ENCODE measurements at regions not wholly inside any gene's neighbourhood (a gene's known extent, or its start where the extent isn't known, plus 50 kb on each side); places are given as distances from the start of the nearest gene placed in this dataset.

GRCh38 chr5:159620853-159621540 lies 290.7 kb upstream of the IL12B start:
- Histone ChIP-seq H3K27me3 (ENCODE audit: control insufficient read depth in 4 of 4, insufficient read depth in 4 of 4, low read length in 3 of 4) (no peaks in the 10 kb centered on the region), H3K9me3 (ENCODE audit: control insufficient read depth in 4 of 4, low read length in 3 of 4) (no peaks in the 10 kb centered on the region), H3K4me1 (ENCODE audit: control insufficient read depth in 4 of 4, insufficient read depth in 4 of 4, low read length in 3 of 4) (no peaks in the 10 kb centered on the region), H3K27ac (ENCODE audit: low read depth in 1 of 2, low read length in 2 of 2) (no peak overlapping the region), H3K4me3 (ENCODE audit: low read depth in 1 of 3, low read length in 3 of 3) (no peak overlapping the region), H3K36me3 (ENCODE audit: control insufficient read depth in 4 of 4, insufficient read depth in 3 of 4, low read depth in 1 of 4, low read length in 3 of 4) (no peaks in the 10 kb centered on the region), H3K9ac (ENCODE audit: low read depth in 1 of 2, low read length in 2 of 2) (no peak overlapping the region)
- TF ChIP-seq FOXA1 (IDR thresholded peaks at IDR 0.05) (no peak), RXRA (IDR thresholded peaks at IDR 0.05) (no peak), TAF1 (conservative IDR thresholded peaks at IDR 0.05) (no peak), NR2F2 (IDR thresholded peaks at IDR 0.05) (no peak), MAX (IDR thresholded peaks at IDR 0.05) (no peak), YY1 (IDR thresholded peaks at IDR 0.05) (no peak), HNF4G (IDR thresholded peaks at IDR 0.05) (no peak), FOXA2 (IDR thresholded peaks at IDR 0.05) (no peak), ZBTB33 (IDR thresholded peaks at IDR 0.05) (no peak), EGR1 (IDR thresholded peaks at IDR 0.05; ENCODE audit: low read depth in 2 of 2) (no peak), JUND (IDR thresholded peaks at IDR 0.05) (no peak), HNF4A (conservative IDR thresholded peaks at IDR 0.05) (no peak), ATF3 (IDR thresholded peaks at IDR 0.05) (no peak), SP1 (IDR thresholded peaks at IDR 0.05) (no peak)
- 72% methylated on average over 5 of the region's 5 CpGs for WGBS
- DNase-seq (ENCODE audit: low spot score), result peak; percentile 69

- H3K27ac ChIP-seq (ENCODE audit: low read depth in 1 of 2, low read length in 2 of 2), result no peak overlapping the region
- H3K4me1 ChIP-seq (ENCODE audit: control insufficient read depth in 4 of 4, insufficient read depth in 4 of 4, low read length in 3 of 4), result no peaks in the 10 kb centered on the region
- TF ChIP-seq GABPA (IDR thresholded peaks at IDR 0.05 in 1 of 2, conservative IDR thresholded peaks at IDR 0.05 in 1 of 2) (no peak), RXRA (IDR thresholded peaks at IDR 0.05) (no peak), NR2F2 (IDR thresholded peaks at IDR 0.05) (no peak)
- H3K36me3 ChIP-seq (ENCODE audit: control insufficient read depth in 4 of 4, insufficient read depth in 3 of 4, low read depth in 1 of 4, low read length in 3 of 4), result no peaks in the 10 kb centered on the region
- DNase-seq (ENCODE audit: low spot score), result no peak
- no peak overlapping the region for H3K4me3 ChIP-seq (ENCODE audit: low read depth in 1 of 3, low read length in 3 of 3)
- no peaks in the 10 kb centered on the region for H3K9me3 ChIP-seq (ENCODE audit: control insufficient read depth in 4 of 4, low read length in 3 of 4)
- H3K9ac ChIP-seq (ENCODE audit: low read depth in 1 of 2, low read length in 2 of 2), result no peak overlapping the region
- WGBS, result 93% methylated on average over 1 of the region's 1 CpG
- H3K27me3 ChIP-seq (ENCODE audit: control insufficient read depth in 4 of 4, insufficient read depth in 4 of 4, low read length in 3 of 4), result no peaks in the 10 kb centered on the region
Observed at GRCh38 chr5:159628703-159629102, 287.6 kb upstream of the ADRA1B start.

- 81% methylated on average over 3 of the region's 3 CpGs for WGBS
- Histone ChIP-seq H3K27ac (ENCODE audit: low read depth in 1 of 2, low read length in 2 of 2) (no peak overlapping the region), H3K9ac (ENCODE audit: low read depth in 1 of 2, low read length in 2 of 2) (no peak overlapping the region), H3K4me3 (ENCODE audit: low read depth in 1 of 3, low read length in 3 of 3) (no peak overlapping the region), H3K9me3 (ENCODE audit: control insufficient read depth in 4 of 4, low read length in 3 of 4) (no peaks in the 10 kb centered on the region), H3K36me3 (ENCODE audit: control insufficient read depth in 4 of 4, insufficient read depth in 3 of 4, low read depth in 1 of 4, low read length in 3 of 4) (no peaks in the 10 kb centered on the region), H3K27me3 (ENCODE audit: control insufficient read depth in 4 of 4, insufficient read depth in 4 of 4, low read length in 3 of 4) (no peaks in the 10 kb centered on the region), H3K4me1 (ENCODE audit: control insufficient read depth in 4 of 4, insufficient read depth in 4 of 4, low read length in 3 of 4) (no peaks in the 10 kb centered on the region)
- DNase-seq (ENCODE audit: low spot score), result no peak
- TF ChIP-seq SP1 (IDR thresholded peaks at IDR 0.05), result no peak
- TF ChIP-seq FOXA2 (IDR thresholded peaks at IDR 0.05), result no peak
Observed at GRCh38 chr5:159629158-159629557, 287.1 kb upstream of the ADRA1B start.
